ENCODE measurements at regions not wholly inside any gene's neighbourhood (a gene's known extent, or its start where the extent isn't known, plus 50 kb on each side); places are given as distances from the start of the nearest gene placed in this dataset.

DNA sequence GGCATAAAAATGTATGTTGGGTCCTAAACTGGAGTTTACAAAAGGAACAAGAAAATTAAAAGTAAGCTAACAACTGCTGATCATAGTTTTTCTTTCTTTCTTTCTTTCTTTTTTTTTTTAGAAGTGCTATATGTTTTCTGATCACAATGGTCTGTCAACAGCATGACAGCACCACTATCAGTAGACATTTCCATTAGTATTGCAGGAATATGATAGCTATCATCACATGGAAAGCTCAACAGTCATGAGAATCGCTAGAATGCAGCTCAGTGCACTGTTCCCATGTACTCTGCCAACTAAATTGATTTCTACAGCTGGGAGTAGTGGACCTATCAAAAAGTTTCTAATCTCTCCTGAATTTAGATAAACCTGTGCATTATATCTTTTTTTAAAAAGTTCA is 950.3 kb upstream of the ACVR2A start:
- no peak overlapping the region for H3K4me3 ChIP-seq (ENCODE audit: low read depth, low read length)
- ChIA-PET CTCF (interaction anchor here (0.6 to 0.7 kb wide), 3 partner anchors 146 to 1851 kb away, joined by 3 read pairs; no protein-coding TSS in a partner anchor), POLR2A (no interaction called here)
- no peaks in the 10 kb centered on the region for H3K4me1 ChIP-seq (ENCODE audit: control insufficient read depth, insufficient read depth, low read length)
- H3K27ac ChIP-seq (ENCODE audit: extremely low read depth, low read depth, low read length) = no peak overlapping the region
- TF ChIP-seq ZNF169 (tag by site-specific recombination; IDR thresholded peaks at IDR 0.05) (no peak), ZXDB (tag by site-specific recombination; IDR thresholded peaks at IDR 0.05) (no peak), ZNF335 (tag by site-specific recombination; conservative IDR thresholded peaks at IDR 0.05) (no peak), TCF7L2 (IDR thresholded peaks at IDR 0.05; ENCODE audit: borderline replicate concordance, low read depth, low read length) (no peak), ZNF48 (tag by site-specific recombination; IDR thresholded peaks at IDR 0.05) (no peak), ZNF501 (tag by site-specific recombination; IDR thresholded peaks at IDR 0.05) (no peak), ZNF521 (tag by site-specific recombination; IDR thresholded peaks at IDR 0.05) (no peak), ZNF664 (tag by site-specific recombination; IDR thresholded peaks at IDR 0.05) (no peak), ZNF133 (tag by site-specific recombination; IDR thresholded peaks at IDR 0.05) (no peak), ZNF132 (tag by site-specific recombination; IDR thresholded peaks at IDR 0.05; ENCODE audit: borderline replicate concordance) (no peak)
- TF ChIP-seq, protein P1, sequence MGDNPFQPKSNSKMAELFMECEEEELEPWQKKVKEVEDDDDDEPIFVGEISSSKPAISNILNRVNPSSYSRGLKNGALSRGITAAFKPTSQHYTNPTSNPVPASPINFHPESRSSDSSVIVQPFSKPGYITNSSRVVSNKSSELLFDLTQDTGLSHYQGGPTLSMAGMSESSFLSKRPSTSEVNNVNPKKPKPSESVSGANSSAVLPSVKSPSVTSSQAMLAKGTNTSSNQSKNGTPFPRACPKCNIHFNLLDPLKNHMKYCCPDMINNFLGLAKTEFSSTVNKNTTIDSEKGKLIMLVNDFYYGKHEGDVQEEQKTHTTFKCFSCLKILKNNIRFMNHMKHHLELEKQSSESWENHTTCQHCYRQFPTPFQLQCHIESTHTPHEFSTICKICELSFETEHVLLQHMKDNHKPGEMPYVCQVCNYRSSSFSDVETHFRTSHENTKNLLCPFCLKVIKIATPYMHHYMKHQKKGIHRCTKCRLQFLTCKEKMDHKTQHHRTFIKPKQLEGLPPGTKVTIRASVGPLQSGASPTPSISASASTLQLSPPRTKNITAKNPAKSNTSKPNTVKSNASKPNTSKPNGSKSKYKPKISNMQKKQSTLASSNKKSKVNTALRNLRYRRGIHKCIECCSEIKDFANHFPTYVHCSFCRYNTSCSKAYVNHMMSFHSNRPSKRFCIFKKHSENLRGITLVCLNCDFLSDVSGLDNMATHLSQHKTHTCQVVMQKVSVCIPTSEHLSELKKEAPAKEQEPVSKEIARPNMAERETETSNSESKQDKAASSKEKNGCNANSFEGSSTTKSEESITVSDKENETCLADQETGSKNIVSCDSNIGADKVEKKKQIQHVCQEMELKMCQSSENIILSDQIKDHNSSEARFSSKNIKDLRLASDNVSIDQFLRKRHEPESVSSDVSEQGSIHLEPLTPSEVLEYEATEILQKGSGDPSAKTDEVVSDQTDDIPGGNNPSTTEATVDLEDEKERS (tag by site-specific recombination; IDR thresholded peaks at IDR 0.05) = no peak
- TF ChIP-seq, protein P2, sequence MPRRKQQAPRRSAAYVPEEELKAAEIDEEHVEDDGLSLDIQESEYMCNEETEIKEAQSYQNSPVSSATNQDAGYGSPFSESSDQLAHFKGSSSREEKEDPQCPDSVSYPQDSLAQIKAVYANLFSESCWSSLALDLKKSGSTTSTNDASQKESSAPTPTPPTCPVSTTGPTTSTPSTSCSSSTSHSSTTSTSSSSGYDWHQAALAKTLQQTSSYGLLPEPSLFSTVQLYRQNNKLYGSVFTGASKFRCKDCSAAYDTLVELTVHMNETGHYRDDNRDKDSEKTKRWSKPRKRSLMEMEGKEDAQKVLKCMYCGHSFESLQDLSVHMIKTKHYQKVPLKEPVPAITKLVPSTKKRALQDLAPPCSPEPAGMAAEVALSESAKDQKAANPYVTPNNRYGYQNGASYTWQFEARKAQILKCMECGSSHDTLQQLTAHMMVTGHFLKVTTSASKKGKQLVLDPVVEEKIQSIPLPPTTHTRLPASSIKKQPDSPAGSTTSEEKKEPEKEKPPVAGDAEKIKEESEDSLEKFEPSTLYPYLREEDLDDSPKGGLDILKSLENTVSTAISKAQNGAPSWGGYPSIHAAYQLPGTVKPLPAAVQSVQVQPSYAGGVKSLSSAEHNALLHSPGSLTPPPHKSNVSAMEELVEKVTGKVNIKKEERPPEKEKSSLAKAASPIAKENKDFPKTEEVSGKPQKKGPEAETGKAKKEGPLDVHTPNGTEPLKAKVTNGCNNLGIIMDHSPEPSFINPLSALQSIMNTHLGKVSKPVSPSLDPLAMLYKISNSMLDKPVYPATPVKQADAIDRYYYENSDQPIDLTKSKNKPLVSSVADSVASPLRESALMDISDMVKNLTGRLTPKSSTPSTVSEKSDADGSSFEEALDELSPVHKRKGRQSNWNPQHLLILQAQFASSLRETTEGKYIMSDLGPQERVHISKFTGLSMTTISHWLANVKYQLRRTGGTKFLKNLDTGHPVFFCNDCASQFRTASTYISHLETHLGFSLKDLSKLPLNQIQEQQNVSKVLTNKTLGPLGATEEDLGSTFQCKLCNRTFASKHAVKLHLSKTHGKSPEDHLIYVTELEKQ (tag by site-specific recombination; IDR thresholded peaks at IDR 0.05; ENCODE audit: borderline replicate concordance) = no peak
- TF ChIP-seq, protein P3, sequence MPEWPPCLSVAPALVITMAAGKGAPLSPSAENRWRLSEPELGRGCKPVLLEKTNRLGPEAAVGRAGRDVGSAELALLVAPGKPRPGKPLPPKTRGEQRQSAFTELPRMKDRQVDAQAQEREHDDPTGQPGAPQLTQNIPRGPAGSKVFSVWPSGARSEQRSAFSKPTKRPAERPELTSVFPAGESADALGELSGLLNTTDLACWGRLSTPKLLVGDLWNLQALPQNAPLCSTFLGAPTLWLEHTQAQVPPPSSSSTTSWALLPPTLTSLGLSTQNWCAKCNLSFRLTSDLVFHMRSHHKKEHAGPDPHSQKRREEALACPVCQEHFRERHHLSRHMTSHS (tag by site-specific recombination; IDR thresholded peaks at IDR 0.05) = no peak
- H3K9me3 ChIP-seq (ENCODE audit: control insufficient read depth, insufficient read depth, low read depth, low read length) = no peaks in the 10 kb centered on the region
- no peaks in the 10 kb centered on the region for H3K36me3 ChIP-seq (ENCODE audit: control insufficient read depth in 2 of 2, insufficient read depth in 1 of 2, low read length in 2 of 2)

DNA sequence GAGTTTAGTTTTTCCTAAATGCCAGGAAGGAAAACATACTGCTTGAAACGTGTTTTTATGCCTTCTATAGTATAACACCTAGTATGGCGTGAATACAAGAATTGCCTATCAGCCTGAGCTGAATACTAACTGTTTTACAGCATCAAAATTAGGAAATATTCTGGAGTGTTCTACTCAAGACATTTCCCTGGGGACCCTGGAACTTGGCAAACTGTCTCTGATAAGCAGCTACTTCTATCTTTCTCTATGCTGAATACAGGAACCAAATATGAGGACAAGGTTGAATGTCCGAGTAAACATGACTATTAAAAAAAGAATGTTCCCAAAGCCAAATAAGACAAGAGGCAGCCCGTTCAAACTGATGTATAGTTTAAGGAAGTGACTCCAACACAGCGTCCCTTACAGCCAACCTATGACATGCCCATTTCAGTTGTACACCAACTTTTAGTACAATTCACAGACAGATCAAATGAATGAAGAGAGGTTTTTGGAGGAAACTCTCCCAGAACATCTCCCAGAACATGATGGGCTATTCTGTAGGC is 951.3 kb upstream of the ACVR2A start:
- no peaks in the 10 kb centered on the region for H3K4me1 ChIP-seq (ENCODE audit: control insufficient read depth, insufficient read depth, low read length)
- no peaks in the 10 kb centered on the region for H3K36me3 ChIP-seq (ENCODE audit: control insufficient read depth in 2 of 2, insufficient read depth in 1 of 2, low read length in 2 of 2)
- no peak overlapping the region for H3K27ac ChIP-seq (ENCODE audit: extremely low read depth, low read depth, low read length)
- H3K4me3 ChIP-seq (ENCODE audit: low read depth, low read length) = no peak overlapping the region
- CTCF ChIA-PET = no interaction called here
- POLR2A ChIA-PET = no interaction called here
- no peaks in the 10 kb centered on the region for H3K9me3 ChIP-seq (ENCODE audit: control insufficient read depth, insufficient read depth, low read depth, low read length)
- no peak for TF ChIP-seq ZNF391 (tag by site-specific recombination; IDR thresholded peaks at IDR 0.05; ENCODE audit: borderline replicate concordance, low read depth)
- no peak for TF ChIP-seq ZBTB48 (tag by site-specific recombination; IDR thresholded peaks at IDR 0.05)
- TF ChIP-seq ZNF677 (tag by site-specific recombination; IDR thresholded peaks at IDR 0.05) = no peak
- TF ChIP-seq TRIM28 (IDR thresholded peaks at IDR 0.05; ENCODE audit: borderline replicate concordance, low read length) = no peak
- no peak for TF ChIP-seq SCRT2 (tag by site-specific recombination; IDR thresholded peaks at IDR 0.05)
- TF ChIP-seq ZXDB (tag by site-specific recombination; IDR thresholded peaks at IDR 0.05) = no peak
- no peak for TF ChIP-seq ZNF114 (tag by site-specific recombination; IDR thresholded peaks at IDR 0.05)
- no peak for TF ChIP-seq ZNF544 (tag by site-specific recombination; IDR thresholded peaks at IDR 0.05)
- TF ChIP-seq ZNF202 (tag by site-specific recombination; IDR thresholded peaks at IDR 0.05; ENCODE audit: borderline replicate concordance) = no peak
- TF ChIP-seq ZFHX2 (tag by site-specific recombination; conservative IDR thresholded peaks at IDR 0.05) = no peak
- TF ChIP-seq ZFP37 (tag by site-specific recombination; IDR thresholded peaks at IDR 0.05) = no peak
- no peak for TF ChIP-seq ZNF747 (tag by site-specific recombination; IDR thresholded peaks at IDR 0.05)
- TF ChIP-seq, protein P4, sequence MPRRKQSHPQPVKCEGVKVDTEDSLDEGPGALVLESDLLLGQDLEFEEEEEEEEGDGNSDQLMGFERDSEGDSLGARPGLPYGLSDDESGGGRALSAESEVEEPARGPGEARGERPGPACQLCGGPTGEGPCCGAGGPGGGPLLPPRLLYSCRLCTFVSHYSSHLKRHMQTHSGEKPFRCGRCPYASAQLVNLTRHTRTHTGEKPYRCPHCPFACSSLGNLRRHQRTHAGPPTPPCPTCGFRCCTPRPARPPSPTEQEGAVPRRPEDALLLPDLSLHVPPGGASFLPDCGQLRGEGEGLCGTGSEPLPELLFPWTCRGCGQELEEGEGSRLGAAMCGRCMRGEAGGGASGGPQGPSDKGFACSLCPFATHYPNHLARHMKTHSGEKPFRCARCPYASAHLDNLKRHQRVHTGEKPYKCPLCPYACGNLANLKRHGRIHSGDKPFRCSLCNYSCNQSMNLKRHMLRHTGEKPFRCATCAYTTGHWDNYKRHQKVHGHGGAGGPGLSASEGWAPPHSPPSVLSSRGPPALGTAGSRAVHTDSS (tag by site-specific recombination; IDR thresholded peaks at IDR 0.05) = no peak
- TF ChIP-seq ZSCAN23 (tag by site-specific recombination; IDR thresholded peaks at IDR 0.05) = no peak

Measured in HEK293 (cell line).